NCI-H1417 (cell line): ENCODE measurements at regions not wholly inside any gene's neighbourhood (a gene's known extent, or its start where the extent isn't known, plus 50 kb on each side); places are given as distances from the start of the nearest gene placed in this dataset.
"Not testable (repeated sequence)": the region's sequence is repeated elsewhere in the genome, so short reads cannot be mapped to it uniquely, and the experiment has no call there.

Experiments
- DNase-seq, 3 experiments: peaks; one replicate each; lab custom pipeline; 2025; lab: John Stamatoyannopoulos, UW

DNA sequence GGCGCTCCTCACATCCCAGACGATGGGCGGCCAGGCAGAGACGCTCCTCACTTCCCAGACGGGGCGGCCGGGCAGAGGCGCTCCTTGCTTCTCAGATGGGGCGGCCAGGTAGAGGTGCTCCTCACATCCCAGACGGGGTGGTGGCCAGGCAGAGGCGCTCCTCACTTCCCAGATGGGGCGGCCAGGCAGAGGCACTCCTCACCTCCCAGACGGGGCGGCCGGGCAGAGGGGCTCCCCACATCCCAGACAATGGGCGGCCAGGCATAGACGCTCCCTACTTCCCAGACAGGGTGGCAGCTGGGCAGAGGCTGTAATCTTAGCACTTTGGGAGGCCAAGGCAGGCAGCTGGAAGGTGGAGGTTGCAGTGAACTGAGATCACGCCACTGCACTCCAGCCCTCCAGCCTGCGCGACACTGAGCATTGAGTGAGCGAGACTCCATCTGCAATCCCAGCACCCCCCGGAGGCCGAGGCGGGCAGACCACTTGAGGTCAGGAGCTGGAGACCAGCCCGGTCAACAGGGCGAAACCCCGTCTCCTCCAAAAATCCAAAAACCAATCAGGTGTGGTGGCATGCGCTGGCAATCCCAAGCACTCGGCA lies 833.7 kb upstream of the RAG2 start:
- not testable (repeated sequence) for DNase-seq

DNA sequence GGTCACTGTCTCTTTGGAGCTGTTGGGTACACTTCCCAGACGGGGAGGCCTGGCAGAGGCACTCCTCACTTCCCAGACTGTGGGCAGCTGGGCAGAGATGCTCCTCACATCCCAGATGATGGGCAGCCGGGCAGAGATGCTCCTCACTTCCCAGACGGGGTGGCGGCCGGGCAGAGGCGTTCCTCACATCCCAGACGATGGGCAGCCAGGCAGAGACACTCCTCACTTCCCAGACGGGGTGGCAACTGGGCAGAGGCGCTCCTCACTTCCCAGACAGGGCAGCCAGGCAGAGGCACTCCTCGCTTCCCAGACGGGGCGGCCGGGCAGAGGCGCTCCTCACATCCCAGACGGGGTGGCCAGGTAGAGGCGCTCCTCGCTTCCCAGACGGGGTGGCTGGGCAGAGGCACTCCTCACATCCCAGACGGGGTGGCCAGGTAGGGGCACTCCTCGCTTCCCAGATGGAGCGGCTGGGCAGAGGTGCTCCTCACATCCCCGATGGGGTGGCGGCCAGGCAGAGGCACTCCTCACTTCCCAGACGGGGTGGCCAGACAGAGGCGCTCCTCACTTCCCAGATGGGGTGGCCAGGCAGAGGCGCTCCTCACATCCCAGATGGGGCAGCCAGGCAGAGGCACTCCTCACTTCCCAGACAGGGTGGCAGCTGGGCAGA lies 833.1 kb upstream of the RAG2 start:
- not testable (repeated sequence) for DNase-seq

DNA sequence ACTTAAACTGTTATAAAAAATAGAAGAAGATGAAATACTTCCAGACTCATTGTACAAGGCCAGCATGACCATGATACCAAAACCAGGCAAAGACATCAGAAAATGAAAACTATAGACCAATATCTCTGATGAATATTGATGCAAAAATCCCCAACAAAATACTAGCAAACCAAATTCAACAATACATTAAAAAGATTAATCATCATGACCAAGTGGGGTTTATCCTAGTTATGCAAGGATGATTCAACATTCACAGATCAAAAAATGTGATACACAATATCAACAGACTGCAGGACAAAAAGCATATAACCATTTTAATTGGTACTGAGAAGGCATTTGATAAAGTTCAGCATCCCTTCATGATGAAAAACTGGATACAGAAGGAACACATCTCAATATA lies 824.5 kb upstream of the RAG2 start:
- no peak for DNase-seq

DNA sequence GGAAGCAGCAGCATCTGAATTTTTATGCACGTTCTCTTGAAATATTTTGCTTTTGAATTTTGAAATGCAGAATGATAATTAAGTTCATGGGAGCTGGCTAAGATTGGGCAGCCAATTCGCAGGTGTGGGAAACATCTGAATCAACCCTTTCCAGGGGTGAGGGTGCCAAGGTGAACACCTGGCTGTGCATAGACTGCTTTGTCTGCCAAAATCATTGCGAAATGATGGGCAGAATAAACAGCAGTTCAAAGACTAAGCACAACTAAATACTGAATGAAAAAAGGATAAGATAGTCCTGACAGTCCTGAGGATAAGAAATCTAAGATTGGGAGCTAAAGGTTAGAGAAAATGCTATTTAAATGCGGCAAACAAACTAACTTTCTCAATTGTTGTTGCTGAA lies 813.3 kb upstream of the RAG2 start:
- DNase-seq = no peak

DNA sequence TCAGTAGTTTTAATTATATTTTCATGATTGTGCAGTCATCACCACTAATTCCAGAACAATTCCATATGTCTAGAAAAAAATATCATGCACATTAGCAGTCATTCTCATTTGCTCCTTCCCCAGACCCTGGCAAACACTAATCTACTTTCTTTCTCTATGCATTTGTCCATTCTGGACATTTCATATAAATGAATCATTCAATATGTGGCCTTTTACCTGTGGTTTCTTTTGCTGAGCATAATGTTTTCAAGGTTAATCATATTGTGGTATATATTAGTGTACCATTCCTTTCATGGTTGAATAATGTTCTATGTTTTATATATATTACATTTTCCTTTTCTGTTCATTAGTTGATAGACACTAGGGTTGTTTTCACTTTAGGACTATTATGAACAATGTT lies 811.1 kb upstream of the RAG2 start:
- no peak for DNase-seq

DNA sequence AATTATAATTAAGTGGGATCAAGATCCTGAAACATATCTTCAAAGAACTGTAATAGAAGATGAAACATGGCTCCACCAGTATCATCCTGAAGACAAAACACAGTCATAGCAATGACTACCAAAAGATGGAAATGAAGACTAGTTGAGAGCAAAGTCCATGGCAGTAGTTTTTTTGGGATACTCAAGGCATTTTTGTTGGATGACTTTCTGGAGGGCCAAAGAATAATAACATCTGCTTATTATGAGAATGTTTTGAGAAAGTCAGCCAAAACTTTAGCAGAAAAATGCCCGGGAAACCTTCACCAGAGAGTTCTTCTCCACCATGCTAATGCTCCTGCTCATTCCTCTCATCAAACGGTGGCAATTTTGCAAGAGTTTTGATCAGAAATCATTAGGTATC lies 809.4 kb upstream of the RAG2 start:
- no peak for DNase-seq

DNA sequence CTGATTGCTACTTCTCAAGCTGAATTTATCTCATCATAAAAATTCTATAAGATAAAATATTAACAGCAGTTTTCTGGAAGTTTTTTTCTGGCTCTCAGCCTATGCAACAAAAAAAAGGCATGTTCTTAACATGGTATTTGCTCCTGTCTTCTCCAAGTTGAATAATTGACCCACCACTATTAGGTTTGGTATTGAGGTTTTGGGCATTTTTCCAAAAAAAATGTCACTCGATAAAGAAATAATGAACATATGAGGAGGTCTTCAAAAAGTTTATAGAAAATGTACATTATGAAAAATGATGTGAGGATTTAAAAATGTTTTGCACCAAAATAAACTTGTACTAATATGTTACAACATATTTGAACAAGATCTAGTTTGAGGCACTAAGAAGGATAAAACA lies 808.6 kb upstream of the RAG2 start:
- no peak for DNase-seq

DNA sequence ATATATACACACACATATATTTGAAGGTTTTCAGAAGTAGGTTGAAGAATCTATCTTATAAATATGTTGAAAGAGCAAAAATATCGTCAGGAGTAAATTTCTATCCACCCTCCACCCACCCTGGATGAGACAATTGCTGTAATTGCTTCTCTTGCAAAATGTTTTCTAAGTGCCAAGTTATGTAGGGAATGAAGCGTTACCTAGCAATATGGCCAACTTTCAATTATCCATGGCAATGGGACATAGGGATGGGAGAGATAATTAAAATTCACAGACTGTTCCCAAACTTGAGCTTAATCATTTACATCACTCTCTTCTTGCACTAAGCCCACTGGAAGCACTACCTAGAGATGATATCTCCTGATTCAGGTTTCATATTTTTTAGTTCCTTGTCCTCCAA lies 806.2 kb upstream of the RAG2 start:
- DNase-seq = no peak

DNA sequence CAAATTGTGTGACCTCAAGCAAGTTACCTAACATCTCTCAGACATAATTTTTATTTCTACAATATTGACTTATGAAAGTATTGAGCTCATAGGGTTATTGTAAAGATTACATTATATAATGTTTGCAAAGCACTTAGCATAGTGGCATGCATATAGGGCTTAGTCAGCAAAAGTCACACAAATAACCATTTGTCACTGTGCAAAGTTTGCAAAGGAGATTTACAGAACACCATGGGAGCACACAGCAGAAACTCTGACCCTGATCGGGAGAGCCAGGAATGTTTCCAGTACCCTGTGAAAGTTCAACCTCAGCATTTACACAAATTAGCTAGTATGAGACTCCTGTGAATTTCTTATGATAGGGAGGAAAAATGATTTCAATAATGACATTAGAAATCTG lies 804.6 kb upstream of the RAG2 start:
- no peak for DNase-seq

DNA sequence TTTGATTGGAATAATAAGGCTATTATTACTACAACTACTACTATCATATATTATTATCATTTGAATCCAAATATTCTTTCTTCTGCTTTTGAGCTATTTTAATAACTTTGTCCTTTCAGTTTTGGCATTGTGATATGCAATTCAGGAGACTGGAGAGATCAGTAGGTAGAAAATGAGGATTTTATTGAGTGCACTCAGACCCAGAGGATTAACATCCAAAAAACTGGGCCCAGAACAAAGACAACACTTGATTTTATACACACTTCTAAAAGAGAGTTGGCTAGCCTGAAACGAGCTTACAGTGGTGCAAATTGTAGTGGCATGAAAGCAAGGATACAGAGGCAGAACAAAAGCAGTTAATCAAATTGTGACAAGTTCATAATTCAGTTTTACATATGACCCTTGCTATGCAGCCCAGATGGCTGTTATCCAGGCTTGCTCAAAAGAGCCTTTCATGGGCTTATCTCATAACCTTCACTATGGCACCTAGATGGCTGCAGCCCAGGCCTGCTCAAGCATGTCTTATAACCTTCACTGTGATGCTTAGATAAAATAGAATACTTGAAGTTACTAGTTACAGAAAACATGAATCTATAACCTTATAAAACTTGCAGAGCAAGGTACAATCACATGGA lies 796.3 kb upstream of the RAG2 start:
- peak in 1 of 3 experiments; percentile 16 for DNase-seq

DNA sequence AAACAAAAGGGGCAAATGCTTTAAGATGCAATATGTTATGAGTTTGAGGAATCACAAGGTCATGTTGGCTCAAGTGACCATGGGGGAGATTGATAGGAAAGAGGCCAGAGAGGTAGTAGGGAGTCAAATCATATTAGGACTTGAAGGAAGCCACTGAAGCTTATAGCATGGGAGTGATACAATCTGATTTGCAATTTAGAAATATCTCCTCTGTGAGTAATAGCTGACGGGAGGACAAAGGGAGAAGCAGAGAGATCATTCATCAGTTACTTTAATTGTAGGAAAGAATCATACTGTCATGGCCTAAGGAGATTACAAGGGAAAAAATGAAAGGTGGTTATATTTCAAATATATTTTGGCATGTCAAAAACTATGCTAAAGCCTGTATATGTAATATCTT lies 793.6 kb upstream of the RAG2 start:
- no peak for DNase-seq

DNA sequence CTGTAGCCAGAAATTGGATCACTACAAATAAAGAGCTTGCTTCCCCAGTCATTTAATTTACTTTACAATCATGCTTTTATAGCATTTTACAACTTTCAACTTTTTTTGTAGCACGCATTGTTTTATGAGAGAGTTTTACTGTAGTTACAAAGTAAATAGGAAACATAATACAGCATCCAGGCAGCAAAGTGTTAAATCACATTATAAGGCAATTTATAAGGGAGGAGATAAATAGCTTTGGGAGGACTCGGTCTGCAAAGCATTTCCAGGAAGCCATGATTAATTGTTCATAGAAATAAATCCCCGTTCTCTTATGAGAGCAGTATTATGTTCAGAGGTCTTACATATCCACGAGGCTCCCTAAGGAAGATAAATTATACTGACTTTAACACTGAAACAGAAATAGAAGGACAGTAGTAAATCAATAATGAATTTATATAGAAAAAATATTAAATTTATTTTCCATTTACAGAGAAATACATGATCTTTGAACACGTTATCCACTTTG lies 792.6 kb upstream of the RAG2 start:
- DNase-seq = no peak

DNA sequence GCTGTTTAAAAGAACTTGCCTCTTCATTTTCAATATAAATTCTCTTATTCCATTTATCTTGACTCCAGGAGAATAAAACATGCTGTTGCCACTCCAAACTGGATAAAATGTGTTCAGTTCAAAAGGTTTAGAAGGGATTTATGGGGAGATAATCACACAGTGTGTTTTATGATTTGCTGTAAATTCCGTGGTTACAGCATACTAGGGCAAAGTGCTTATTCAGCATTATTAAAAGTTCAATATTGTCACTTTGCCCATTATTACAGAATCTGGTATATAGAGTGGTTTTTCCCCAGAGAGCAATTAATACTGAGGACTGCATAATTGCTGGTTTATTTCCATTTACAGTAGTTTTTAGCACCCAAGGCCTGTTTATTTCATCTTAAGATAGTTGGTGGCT lies 780.9 kb upstream of the RAG2 start:
- no peak for DNase-seq

DNA sequence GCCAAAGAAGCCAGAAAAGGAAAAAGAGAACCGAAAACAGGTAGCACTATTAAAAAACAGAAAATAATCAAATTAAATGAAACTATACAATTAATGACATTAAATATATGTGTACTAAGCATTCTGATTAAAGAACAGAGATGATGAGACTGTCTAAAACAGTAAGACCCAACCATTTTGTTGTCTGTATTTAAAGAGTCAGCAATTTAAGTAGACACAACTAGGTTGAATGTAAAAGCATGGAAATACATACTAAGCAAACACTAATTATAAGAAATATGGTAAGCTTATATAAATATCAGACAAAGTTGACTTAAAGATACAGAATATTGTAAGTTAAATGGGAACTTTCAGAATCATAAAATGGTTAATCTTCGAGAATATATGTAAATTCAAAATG lies 774.6 kb upstream of the RAG2 start:
- no peak for DNase-seq

DNA sequence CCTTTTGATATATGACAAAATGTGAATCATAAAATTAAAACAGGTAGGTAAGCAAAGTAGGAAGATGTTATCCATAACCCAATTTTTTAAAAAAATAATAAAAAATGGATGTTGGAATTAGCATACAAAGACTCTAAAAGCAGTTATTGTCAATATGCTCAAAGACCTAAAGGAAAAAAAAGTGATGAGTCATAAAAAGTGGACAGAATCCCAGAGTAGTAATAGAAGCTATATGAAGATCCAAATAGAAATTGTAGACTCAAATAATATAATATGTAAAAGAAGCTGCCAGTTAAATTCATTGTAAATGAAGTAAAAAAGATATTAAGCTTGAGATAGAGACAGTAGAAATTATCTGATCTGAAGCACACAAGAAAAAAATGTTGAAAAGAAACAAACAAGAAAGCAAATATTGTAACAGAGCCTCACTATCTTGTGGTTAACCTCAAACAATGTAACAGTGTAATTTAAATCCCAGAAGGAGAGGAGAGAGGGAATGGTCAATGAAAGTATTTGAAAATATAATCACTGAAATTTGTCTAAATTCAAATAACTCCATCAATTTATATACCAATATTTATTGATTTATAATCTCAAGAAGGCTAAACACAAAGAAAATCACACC lies 773.4 kb upstream of the RAG2 start:
- DNase-seq = no peak

DNA sequence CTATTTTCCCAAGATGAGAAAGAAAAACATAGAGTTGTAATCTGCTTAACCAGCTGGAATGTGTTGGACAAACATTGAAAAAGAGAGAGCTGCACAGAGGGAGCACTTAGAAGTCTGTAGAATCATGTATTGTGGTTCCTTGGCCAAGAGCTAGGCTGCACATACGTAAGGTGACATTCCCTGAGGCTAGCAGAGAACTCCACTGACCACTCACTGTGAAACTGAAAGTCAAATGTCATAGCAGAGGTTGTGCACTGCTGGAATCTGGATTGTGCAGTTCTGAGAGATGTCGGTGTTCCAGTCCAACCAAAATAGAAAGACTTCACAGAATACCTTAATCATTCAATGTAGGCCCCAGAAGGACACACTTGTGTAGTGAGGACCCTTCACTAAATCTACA lies 772.8 kb upstream of the RAG2 start:
- DNase-seq = no peak

DNA sequence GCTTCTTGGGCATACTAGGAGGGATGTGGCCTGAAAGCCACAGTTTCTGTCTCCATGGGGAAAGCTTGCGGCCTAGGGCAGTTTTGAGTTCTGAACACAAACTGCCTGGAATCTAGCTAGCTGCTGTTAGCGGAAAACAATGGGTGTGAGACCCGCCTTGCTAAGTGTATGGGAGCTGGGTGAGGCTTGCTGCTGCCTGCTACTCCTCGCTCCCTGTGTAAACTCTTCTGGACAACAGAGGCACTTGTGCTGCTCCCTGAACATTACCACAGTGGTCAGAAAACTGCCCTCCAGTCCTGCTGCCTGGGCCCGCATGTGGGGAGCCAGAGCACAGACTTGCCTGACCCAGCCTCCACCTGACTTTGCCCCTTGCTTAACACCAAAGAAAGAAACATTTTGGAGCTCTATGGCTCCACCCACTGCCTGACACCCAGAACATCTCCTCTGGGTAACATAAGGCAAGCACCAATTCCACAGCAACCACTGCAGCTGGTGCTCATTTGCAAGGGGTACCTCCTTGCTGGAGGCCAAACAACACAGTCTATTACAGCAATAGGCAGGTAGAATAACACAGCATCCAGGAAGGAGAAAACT lies 766.3 kb upstream of the RAG2 start:
- DNase-seq = no peak

DNA sequence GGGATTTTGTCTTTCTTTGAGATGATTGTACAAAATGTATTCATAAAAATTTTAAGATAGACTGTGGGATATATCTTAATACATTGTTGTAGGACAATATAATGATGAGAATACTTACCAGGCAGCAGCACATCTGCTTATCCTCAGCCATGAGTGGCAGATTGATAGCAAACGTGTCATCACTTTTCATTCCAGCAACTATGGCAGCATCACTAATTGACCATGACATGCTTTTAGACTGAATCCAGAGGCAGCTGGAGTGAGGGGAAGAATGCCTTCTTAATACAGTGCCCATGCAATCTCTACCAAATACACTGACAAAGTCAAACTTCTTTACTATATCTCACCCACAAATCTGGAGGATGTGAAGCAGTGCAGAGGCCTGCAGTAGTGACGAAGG lies 755.2 kb upstream of the RAG2 start:
- DNase-seq = no peak

DNA sequence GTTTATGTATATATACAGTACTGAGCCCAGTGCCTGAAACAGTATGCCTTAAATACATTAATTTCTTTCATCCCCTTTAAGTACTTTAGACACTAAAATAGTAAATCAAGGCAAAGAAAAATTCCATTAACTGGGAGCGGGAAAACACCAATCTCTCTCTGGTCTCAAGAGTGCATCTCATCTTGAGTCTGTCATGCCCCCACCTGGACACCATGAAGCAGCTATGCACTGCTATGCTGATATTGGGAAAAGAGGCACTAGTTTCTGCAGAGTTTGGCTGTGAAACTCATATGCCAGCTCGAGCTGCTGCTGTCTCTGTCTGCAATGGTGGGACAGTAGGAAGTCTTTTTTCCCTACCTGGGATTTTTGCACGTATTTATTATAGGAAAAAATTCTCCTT lies 754.4 kb upstream of the RAG2 start:
- no peak for DNase-seq

DNA sequence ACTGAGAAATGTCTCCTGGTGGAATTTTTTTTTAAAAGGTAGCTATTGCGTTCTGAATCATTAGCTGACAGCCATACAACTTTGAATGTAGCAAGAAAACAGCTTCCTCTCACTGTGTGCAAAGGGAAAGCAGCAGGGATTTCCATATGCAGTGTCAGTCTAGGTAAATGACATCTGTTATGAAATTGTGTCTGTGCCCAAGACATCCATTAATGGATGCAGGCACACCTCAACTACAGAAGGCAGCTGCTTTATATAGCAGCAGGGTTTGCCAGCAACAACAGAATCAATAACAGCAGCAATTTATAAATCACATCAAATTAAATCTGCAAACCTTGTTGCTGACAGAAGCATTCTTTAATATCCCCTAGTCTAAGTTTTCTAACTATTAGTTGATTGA lies 745.3 kb upstream of the RAG2 start:
- no peak for DNase-seq

DNA sequence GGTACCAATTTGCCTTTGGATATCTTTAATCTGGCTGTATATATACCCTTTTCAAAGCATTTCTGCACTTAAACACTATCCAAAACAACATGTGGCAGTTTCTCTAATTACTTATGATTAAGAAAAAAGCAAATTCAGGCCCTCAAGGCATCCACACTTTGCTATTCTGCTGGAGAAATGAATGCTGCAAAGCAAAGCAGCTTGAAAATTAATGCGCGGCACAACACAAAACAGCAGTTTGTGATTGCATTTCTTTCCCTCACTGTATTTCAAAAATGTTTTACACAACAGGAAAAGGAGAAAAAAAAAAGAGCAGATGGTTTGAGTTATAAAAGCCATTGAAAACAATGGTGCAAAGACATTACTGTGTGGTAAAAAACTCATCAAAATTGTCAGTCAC lies 738.4 kb upstream of the RAG2 start:
- DNase-seq = no peak

DNA sequence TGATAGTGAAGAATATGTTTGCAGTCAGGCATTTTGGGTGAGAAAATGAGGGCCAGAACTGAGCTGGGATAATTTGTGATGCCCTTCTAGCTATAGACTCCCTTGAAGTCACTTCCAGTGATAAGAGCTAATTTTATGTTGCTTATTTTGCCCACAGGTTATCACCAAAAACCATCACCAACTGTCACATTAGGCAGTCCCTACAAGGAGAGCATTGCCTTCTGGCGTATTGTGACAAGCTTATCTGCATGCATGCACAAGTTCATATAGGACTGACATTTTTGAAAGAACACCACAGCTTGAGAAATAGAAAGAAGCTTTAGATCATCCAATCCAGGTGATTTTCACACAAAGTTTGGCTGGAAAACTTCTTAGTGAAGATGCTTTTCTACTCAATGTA lies 735.3 kb upstream of the RAG2 start:
- DNase-seq = no peak

DNA sequence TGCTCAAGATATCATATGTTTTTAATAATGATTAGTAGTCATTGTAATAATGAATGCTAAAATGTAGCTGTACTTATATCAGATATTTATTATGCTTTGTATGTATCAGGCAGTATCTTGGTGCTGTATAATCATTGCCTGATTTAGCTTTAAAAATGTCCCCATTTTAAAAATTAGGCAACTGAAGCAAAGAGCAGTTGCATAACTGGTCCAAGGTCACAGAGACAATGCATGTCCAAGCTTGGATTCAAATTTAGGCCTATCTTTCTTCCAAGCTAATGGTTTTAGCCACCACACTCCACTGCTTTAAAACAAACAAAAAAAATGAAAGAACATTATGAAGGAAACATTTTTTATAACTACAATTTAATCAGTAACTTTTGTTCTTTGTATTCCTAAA lies 725.8 kb upstream of the RAG2 start:
- DNase-seq = no peak
